ENCODE measurements at regions not wholly inside any gene's neighbourhood (a gene's known extent, or its start where the extent isn't known, plus 50 kb on each side); places are given as distances from the start of the nearest gene placed in this dataset.
"Not testable (repeated sequence)": the region's sequence is repeated elsewhere in the genome, so short reads cannot be mapped to it uniquely, and the experiment has no call there.

DNA sequence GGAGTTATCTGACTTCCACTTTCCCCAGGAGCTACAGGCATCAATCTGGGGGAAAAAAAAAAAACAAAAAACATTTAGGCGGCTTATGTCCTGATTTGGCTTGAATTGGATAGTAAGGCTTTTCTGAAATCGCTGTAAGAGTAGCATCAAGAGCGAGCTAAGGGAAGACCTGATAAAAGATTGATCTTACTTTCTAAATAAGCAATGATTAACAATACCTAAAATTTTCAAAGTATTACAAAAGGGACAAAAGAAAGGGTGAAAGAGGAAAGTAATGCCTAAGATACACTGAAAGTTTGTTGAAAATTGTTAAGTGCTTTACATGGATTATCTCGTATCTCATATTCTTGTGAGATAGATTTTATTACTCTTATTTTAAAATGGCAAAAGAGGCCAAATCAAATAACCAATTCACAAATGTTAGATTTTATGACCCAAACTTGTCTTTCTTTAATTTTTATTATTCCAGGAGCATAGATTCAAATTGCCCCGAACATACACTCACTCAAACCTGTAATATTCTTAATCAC, 106.4 kb upstream of the PRSS16 start:
- H3K4me3 ChIP-seq (ENCODE audit: control insufficient read depth, low read depth, low read length): no peak overlapping the region
- TF ChIP-seq, protein P1, sequence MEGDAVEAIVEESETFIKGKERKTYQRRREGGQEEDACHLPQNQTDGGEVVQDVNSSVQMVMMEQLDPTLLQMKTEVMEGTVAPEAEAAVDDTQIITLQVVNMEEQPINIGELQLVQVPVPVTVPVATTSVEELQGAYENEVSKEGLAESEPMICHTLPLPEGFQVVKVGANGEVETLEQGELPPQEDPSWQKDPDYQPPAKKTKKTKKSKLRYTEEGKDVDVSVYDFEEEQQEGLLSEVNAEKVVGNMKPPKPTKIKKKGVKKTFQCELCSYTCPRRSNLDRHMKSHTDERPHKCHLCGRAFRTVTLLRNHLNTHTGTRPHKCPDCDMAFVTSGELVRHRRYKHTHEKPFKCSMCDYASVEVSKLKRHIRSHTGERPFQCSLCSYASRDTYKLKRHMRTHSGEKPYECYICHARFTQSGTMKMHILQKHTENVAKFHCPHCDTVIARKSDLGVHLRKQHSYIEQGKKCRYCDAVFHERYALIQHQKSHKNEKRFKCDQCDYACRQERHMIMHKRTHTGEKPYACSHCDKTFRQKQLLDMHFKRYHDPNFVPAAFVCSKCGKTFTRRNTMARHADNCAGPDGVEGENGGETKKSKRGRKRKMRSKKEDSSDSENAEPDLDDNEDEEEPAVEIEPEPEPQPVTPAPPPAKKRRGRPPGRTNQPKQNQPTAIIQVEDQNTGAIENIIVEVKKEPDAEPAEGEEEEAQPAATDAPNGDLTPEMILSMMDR (IDR thresholded peaks at IDR 0.05; ENCODE audit: control insufficient read depth, insufficient read depth, low read depth, low read length, missing control alignments): no peak
- DNase-seq (ENCODE audit: low read depth): no peak

DNA sequence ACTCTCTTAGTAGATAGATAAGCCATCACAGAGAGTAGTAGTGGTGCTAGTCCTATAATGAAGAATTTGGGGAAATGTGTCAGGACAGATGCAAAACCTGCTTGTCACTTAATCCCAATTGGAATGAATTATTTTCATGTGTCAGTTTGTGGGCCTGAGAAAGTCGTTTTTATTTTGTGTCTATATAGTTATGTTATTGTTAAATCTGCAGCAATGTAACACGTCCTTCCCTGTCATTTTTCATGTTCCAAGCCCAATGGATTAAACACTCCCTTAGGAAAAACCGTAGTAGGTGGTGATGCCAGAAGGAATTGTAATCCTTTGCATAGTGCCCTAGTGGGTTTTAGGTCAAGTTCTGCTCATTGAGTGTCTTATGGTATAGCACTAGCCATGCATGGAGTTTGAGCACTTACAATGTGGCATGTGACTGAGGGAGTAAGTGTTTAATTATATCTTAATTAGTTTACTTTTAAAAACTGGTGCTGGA, 105.9 kb upstream of the PRSS16 start:
- H3K4me3 ChIP-seq (ENCODE audit: control insufficient read depth, low read depth, low read length): no peak overlapping the region

DNA sequence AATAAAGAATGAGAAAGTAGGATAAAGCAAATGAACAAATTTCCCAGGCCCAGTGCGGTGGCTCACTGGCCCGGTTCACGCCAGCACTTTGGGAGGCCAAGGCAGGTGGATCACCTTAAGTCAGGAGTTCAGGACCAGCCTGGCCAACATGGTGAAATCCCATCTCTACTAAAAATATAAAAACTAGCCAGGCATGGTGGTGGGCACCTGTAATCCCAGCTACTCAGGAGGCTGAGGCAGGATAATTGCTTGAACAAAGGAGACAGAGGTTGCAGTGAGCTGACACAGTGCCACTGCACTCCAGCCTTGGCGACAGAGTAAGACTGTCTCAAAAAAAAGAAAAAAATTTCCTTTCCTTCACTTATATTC, 104.5 kb upstream of the PRSS16 start:
- H3K4me3 ChIP-seq (ENCODE audit: control insufficient read depth, low read depth, low read length); DNase-seq (ENCODE audit: low read depth): not testable (repeated sequence)

More for the DNA sequence above, 105.9 kb upstream of the PRSS16 start:
- no peak for DNase-seq (ENCODE audit: low read depth)
- TF ChIP-seq, protein P1 (IDR thresholded peaks at IDR 0.05; ENCODE audit: control insufficient read depth, insufficient read depth, low read depth, low read length, missing control alignments): no peak

DNA sequence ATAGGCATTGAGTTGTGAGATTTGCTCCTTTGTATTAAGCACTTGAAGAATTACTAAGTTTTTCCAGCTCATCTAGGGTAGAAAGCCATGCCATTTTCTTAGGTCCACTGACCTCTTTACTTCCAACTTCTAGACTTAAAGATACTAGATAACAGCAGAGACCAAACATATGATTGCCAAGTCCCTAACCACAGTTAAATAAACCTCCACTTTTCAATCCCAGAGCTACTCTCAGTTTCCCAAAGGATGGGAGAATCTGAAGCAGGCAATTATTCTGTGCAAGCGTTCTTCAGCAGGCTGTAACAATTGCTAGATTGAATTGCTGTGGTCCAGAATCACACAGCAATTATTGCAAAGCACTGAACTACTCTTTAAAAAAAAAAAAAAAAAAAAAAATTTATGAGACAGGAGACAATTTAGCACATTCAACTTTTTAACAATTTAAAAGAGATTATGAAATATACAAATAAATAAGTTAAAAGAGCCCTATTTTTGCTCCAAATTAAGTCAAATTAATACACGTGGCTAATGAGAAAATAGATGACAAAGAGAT, 104.0 kb upstream of the PRSS16 start:
- no peak for DNase-seq (ENCODE audit: low read depth)
- TF ChIP-seq, protein P1 (IDR thresholded peaks at IDR 0.05; ENCODE audit: control insufficient read depth, insufficient read depth, low read depth, low read length, missing control alignments): no peak
- H3K4me3 ChIP-seq (ENCODE audit: control insufficient read depth, low read depth, low read length): no peak overlapping the region

DNA sequence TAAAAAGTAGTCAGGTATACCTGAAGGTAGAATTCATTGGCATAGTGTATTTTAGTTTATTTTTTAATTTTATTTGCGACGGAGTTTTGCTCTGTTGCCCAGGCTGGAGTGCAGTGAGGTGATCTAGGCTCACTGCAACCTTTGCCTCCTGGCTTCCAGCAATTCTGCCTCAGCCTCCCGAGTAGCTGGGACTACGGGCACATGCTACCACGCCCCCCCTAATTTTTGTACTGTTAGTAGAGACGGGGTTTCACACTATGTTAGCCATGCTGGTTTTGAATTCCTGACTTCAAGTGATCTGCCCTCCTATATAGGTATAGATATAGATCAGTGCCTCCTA, 102.8 kb upstream of the PRSS16 start:
- TF ChIP-seq, protein P1 (IDR thresholded peaks at IDR 0.05; ENCODE audit: control insufficient read depth, insufficient read depth, low read depth, low read length, missing control alignments): no peak
- DNase-seq (ENCODE audit: low read depth): no peak
- peak overlapping the region; percentile 94 for H3K4me3 ChIP-seq (ENCODE audit: control insufficient read depth, low read depth, low read length)

DNA sequence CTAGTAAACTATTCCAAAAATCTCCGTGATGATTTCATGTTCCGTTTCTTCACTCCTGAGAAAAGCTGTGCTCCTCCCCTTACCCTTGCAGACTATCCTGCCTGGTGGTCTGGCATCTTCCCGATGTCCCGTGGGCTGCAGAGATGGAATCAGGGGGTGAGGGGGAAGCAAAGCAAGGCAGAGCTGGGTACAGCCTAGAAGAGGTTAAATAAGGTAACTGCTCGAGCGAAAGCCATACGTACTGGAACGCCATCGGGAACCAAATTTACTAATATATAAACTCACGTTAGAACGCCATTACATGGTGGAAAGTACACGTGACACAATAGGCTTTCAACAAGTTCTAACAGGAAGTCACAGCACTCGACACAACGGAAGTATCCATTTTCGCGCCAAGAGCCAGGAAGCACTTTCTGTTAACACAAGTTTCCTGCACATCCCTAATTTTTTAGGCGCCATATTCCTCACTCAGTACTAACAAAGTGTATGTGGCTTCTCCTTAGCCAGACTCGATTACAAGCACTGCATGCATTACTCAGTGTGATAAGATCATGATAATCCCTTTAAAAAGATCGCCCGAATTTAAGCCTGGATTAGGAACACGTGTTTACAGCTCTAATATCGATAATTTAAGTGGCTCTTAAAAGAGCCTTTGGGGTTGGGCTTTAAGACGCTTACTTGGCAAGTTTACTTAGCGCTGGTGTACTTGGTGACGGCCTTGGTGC, 101.6 kb upstream of the PRSS16 start:
- peak overlapping the region; percentile 94 for H3K4me3 ChIP-seq (ENCODE audit: control insufficient read depth, low read depth, low read length)
- TF ChIP-seq, protein P1 (IDR thresholded peaks at IDR 0.05; ENCODE audit: control insufficient read depth, insufficient read depth, low read depth, low read length, missing control alignments): no peak
- no peak for DNase-seq (ENCODE audit: low read depth)

DNA sequence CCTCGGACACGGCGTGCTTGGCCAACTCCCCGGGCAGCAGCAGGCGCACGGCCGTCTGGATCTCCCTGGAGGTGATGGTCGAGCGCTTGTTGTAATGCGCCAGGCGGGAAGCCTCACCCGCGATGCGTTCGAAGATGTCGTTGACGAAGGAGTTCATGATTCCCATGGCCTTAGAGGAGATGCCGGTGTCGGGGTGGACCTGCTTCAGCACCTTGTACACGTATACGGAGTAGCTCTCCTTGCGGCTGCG, 101.1 kb upstream of the PRSS16 start:
- not testable (repeated sequence) for DNase-seq (ENCODE audit: low read depth)
- H3K4me3 ChIP-seq (ENCODE audit: control insufficient read depth, low read depth, low read length): peak overlapping the region; percentile 94

Data from AG09309 (cell line).